H9 (cell line): ENCODE measurements at regions not wholly inside any gene's neighbourhood (a gene's known extent, or its start where the extent isn't known, plus 50 kb on each side); places are given as distances from the start of the nearest gene placed in this dataset.

Source experiments
- DNase-seq: peaks from one replicate; pipeline ENCODE4 v3.0.0-alpha.2; 2017
- H2AFZ ChIP-seq: one replicate; pipeline ENCODE4 v1.6.1; 2013; ENCODE audit warnings: mild to moderate bottlenecking, low read length, control low read depth, moderate library complexity
- H2AK5ac ChIP-seq: 2 replicates; pipeline ENCODE4 v1.6.1; 2013; ENCODE audit warnings: low read length, control low read depth, mixed read lengths; ENCODE audit not compliant: insufficient read length
- H2BK120ac ChIP-seq: one replicate; pipeline ENCODE4 v1.6.1; 2013; ENCODE audit warnings: low read depth, mild to moderate bottlenecking, low read length, control low read depth, inconsistent platforms; ENCODE audit not compliant: poor library complexity, severe bottlenecking
- H2BK12ac ChIP-seq: 2 replicates; pipeline ENCODE4 v1.6.1; 2013; ENCODE audit warnings: low read length, control low read depth, mixed read lengths, low read depth; ENCODE audit not compliant: insufficient read length
- H2BK15ac ChIP-seq: 2 replicates; pipeline ENCODE4 v1.6.1; 2013; ENCODE audit warnings: low read depth, low read length, control low read depth
- H2BK20ac ChIP-seq: one replicate; pipeline ENCODE4 v1.6.1; 2013; ENCODE audit warnings: low read depth, mild to moderate bottlenecking, low read length, control low read depth, inconsistent platforms; ENCODE audit not compliant: poor library complexity, severe bottlenecking
- H2BK5ac ChIP-seq: 2 replicates; pipeline ENCODE4 v1.6.1; 2013; ENCODE audit warnings: low read length, control low read depth, mixed read lengths; ENCODE audit not compliant: insufficient read length
- H3K14ac ChIP-seq: 2 replicates; pipeline ENCODE4 v1.6.1; 2013; ENCODE audit warnings: low read length, control low read depth; ENCODE audit not compliant: insufficient read depth
- H3K18ac ChIP-seq: 2 replicates; pipeline ENCODE4 v1.6.1; 2013; ENCODE audit warnings: low read depth, mild to moderate bottlenecking, mixed read lengths, low read length, control low read depth; ENCODE audit not compliant: insufficient read length
- H3K23ac ChIP-seq: 2 replicates; pipeline ENCODE4 v1.6.1; 2013; ENCODE audit warnings: low read length, control low read depth, mixed read lengths, low read depth; ENCODE audit not compliant: insufficient read length
- H3K23me2 ChIP-seq: 2 replicates; pipeline ENCODE4 v1.6.1; 2013; ENCODE audit warnings: low read depth, mild to moderate bottlenecking, mixed read lengths, low read length, control low read depth; ENCODE audit not compliant: insufficient read length, poor library complexity, severe bottlenecking
- H3K27ac ChIP-seq: 2 replicates; pipeline ENCODE4 v1.5.1; 2013; ENCODE audit warnings: low read length, control low read depth, mixed read lengths, low read depth; ENCODE audit not compliant: insufficient read length
- H3K27me3 ChIP-seq: 2 replicates; pipeline ENCODE4 v1.6.1; 2013; ENCODE audit warnings: low read length, control low read depth, inconsistent platforms; ENCODE audit not compliant: insufficient read depth
- H3K4ac ChIP-seq: 2 replicates; pipeline ENCODE4 v1.6.1; 2013; ENCODE audit warnings: low read depth, mild to moderate bottlenecking, control low read depth, inconsistent platforms, low read length, moderate library complexity
- H3K4me1 ChIP-seq: 2 replicates; pipeline ENCODE4 v1.6.1; 2013; ENCODE audit warnings: low read length, control low read depth, inconsistent platforms; ENCODE audit not compliant: insufficient read depth
- H3K4me2 ChIP-seq: 2 replicates; pipeline ENCODE4 v1.6.1; 2013; ENCODE audit warnings: low read length, control low read depth, mixed read lengths; ENCODE audit not compliant: insufficient read length, insufficient read depth
- H3K56ac ChIP-seq: 2 replicates; pipeline ENCODE4 v1.6.1; 2013; ENCODE audit warnings: low read depth, mild to moderate bottlenecking, mixed read lengths, low read length, control low read depth; ENCODE audit not compliant: insufficient read length
- H3K79me1 ChIP-seq: 2 replicates; pipeline ENCODE4 v1.6.1; 2013; ENCODE audit warnings: low read depth, mild to moderate bottlenecking, moderate library complexity, low read length, control low read depth, inconsistent platforms; ENCODE audit not compliant: insufficient read depth, poor library complexity, severe bottlenecking
- H3K79me2 ChIP-seq: 2 replicates; pipeline ENCODE4 v1.6.1; 2013; ENCODE audit warnings: low read length, control low read depth, inconsistent platforms; ENCODE audit not compliant: insufficient read depth
- H3K9ac ChIP-seq: 2 replicates; pipeline ENCODE4 v1.6.1; 2013; ENCODE audit warnings: low read length, control low read depth, mixed read lengths; ENCODE audit not compliant: insufficient read length; ENCODE audit errors: extremely low read depth
- H3K9me3 ChIP-seq: one replicate; pipeline ENCODE4 v1.6.1; 2013; ENCODE audit warnings: low read depth, low read length, inconsistent platforms; ENCODE audit not compliant: control insufficient read depth
- H3T11ph ChIP-seq: one replicate; pipeline ENCODE4 v1.6.1; 2013; ENCODE audit warnings: mild to moderate bottlenecking, low read length, control low read depth, inconsistent platforms
- H4K20me1 ChIP-seq: one replicate; pipeline ENCODE4 v1.6.1; 2013; ENCODE audit not compliant: control insufficient read depth, insufficient read length, insufficient read depth
- H4K5ac ChIP-seq: 2 replicates; pipeline ENCODE4 v1.6.1; 2013; ENCODE audit warnings: low read depth, mild to moderate bottlenecking, mixed read lengths, low read length, control low read depth; ENCODE audit not compliant: insufficient read length
- H4K8ac ChIP-seq: replicated peaks from 2 replicates; pipeline ENCODE4 v1.6.1; 2013; ENCODE audit warnings: low read length, control low read depth, mixed read lengths, low read depth; ENCODE audit not compliant: insufficient read length
- H4K91ac ChIP-seq: 2 replicates; pipeline ENCODE4 v1.6.1; 2013; ENCODE audit warnings: low read depth, mild to moderate bottlenecking, moderate library complexity, mixed read lengths, low read length, control low read depth; ENCODE audit not compliant: insufficient read length
- H3K27ac Mint-ChIP-seq, 3 experiments: 2 replicates in 2 of 3; 3 replicates in 1 of 3; pipeline ENCODE4 v1.8.0; 2020 to 2021; ENCODE audit warnings: mixed read lengths in 3 of 3, mild to moderate bottlenecking in 1 of 3, moderate library complexity in 1 of 3
- H3K27me3 Mint-ChIP-seq: 2 replicates; pipeline ENCODE4 v1.8.0; 2021; ENCODE audit warnings: low read depth, mild to moderate bottlenecking, moderate library complexity, mixed read lengths
- H3K36me3 Mint-ChIP-seq, 3 experiments: 2 replicates in 2 of 3; 3 replicates in 1 of 3; pipeline ENCODE4 v1.8.0; 2020 to 2021; ENCODE audit warnings: low read depth in 3 of 3, mixed read lengths in 3 of 3; ENCODE audit not compliant: insufficient read depth in 1 of 3
- H3K4me1 Mint-ChIP-seq, 2 experiments: 2 replicates each; pipeline ENCODE4 v1.8.0; 2020; ENCODE audit warnings: mixed read lengths in 2 of 2
- H3K4me3 Mint-ChIP-seq, 2 experiments: 2 replicates in 1 of 2; 3 replicates in 1 of 2; pipeline ENCODE4 v1.8.0; 2020 to 2021; ENCODE audit warnings: mild to moderate bottlenecking in 2 of 2, mixed read lengths in 2 of 2, moderate library complexity in 1 of 2
- H3K9me3 Mint-ChIP-seq, 2 experiments: 2 replicates in 1 of 2; 3 replicates in 1 of 2; pipeline ENCODE4 v1.8.0; 2020; ENCODE audit warnings: mild to moderate bottlenecking in 2 of 2, mixed read lengths in 2 of 2, moderate library complexity in 1 of 2
- CTCF ChIP-seq: fragments of 200-600 bp; sonication (generic); conservative IDR thresholded peaks from 3 replicates; pipeline ENCODE4 v1.8.0; 2021; ENCODE audit warnings: antibody characterized with exemption, mild to moderate bottlenecking
- WGBS: extraction: QIAGEN DNeasy Blood & Tissue Kit; methylation state at CpG from one replicate; pipeline ENCODE4 v1.1.7; 2013; ENCODE audit warnings: missing lambda C conversion rate, low lambda C conversion rate, mixed read lengths; ENCODE audit not compliant: insufficient read length; ENCODE audit errors: extremely low coverage; 5-methylcytosine and 5-hydroxymethylcytosine counted together

- H3K79me1 ChIP-seq, result no peaks in the 10 kb centered on the region
- TF ChIP-seq CTCF, result no peak
- H3K9me3 ChIP-seq, result no peaks in the 10 kb centered on the region
- no peak overlapping the region for H3K27ac Mint-ChIP-seq
- H2BK12ac ChIP-seq, result no peak overlapping the region
- no peak for DNase-seq
- H3K4me1 Mint-ChIP-seq, result peaks cover 4 to 5% of the 10 kb centered on the region in 2 experiments; a peak in 2 of 4 replicates
- H3K23ac ChIP-seq, result no peak overlapping the region
- no peak overlapping the region for H2BK120ac ChIP-seq
- no peaks in the 10 kb centered on the region; the same call in 1 of the 2 replicates for H3K79me2 ChIP-seq
- H3K27me3 Mint-ChIP-seq, result no peaks in the 10 kb centered on the region; the same call in 1 of the 2 replicates
- H2BK20ac ChIP-seq, result no peak overlapping the region
- no peak overlapping the region for H4K8ac ChIP-seq
- H3T11ph ChIP-seq, result no peak overlapping the region
- no peak overlapping the region for H2AFZ ChIP-seq
- H4K20me1 ChIP-seq, result no peaks in the 10 kb centered on the region
- H3K56ac ChIP-seq, result no peak overlapping the region
- no peak overlapping the region; a peak in 1 of 5 replicates for H3K4me3 Mint-ChIP-seq
- H3K4me2 ChIP-seq, result no peak overlapping the region
- H3K27ac ChIP-seq, result no peak overlapping the region
- H2AK5ac ChIP-seq, result no peak overlapping the region
- no peak overlapping the region for H4K5ac ChIP-seq
- H3K4me1 ChIP-seq, result no peaks in the 10 kb centered on the region
- H3K23me2 ChIP-seq, result no peaks in the 10 kb centered on the region
- H3K9ac ChIP-seq, result no peak overlapping the region
- no peak overlapping the region for H3K18ac ChIP-seq
- H4K91ac ChIP-seq, result no peak overlapping the region
- H3K36me3 Mint-ChIP-seq, result peaks cover 0 to 18% (median 0%) of the 10 kb centered on the region in 3 experiments; a peak in 4 of 7 replicates
- H2BK5ac ChIP-seq, result no peak overlapping the region
- H3K27me3 ChIP-seq, result no peaks in the 10 kb centered on the region
- H3K14ac ChIP-seq, result no peak overlapping the region
- H3K4ac ChIP-seq, result no peak overlapping the region
- WGBS, result no CpG with 5 or more reads among the region's 4 CpGs
- H3K9me3 Mint-ChIP-seq, result peaks cover 22 to 24% of the 10 kb centered on the region in 2 experiments
- H2BK15ac ChIP-seq, result no peak overlapping the region
Measured at GRCh38 chr1:117732065-117732797, 126.4 kb downstream of the TENT5C start.
